ENCODE measurements at regions not wholly inside any gene's neighbourhood (a gene's known extent, or its start where the extent isn't known, plus 50 kb on each side); places are given as distances from the start of the nearest gene placed in this dataset.

GRCh38 chr20:52469128-52469527 is 277.5 kb upstream of the ZFP64 start:
- DNase-seq, result no peak

- DNase-seq, result no peak
Observed at GRCh38 chr20:52465991-52466390, 274.4 kb upstream of the ZFP64 start.

GRCh38 chr20:52461582-52461981 is 270.0 kb upstream of the ZFP64 start:
- DNase-seq, result no peak

DNA sequence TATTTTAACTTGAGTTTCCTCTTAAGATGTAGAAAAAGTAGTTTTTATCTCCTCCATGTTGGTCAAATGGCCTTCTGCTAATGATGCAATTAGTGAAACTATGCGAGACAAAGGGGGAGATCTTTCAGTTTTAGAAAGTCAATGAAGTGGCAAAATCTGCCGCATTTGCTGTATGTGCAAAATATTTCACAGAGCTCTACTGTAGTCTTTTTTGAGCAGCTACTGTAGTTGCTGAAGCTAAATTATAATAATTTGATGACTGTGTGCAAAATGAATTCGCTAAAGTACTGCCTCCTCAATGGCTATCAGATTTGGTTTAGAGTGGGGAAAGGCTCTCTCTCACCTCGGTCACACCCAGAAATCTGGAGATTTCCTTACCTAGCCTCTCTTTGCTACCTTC is 267.6 kb upstream of the ZFP64 start:
- no peak for DNase-seq

DNA sequence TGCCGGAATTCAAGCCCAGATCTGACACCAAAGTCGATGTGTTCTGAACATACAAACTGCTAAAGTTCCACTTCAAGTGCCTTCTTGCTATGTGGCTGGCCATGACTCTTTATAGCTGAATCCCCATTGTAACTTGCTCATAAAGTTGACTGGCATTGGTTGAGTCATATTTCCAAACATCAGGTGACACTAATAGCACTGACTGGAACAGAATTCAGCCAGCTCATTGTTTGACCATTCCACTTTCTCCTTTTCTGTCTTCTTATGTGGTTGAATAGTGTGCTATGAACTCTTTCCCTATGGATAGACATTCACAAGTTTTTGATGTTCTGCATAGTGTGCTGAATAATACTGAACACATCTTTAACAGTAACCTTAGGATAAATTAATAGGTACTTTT is 266.2 kb upstream of the ZFP64 start:
- no peak for DNase-seq

- DNase-seq, result no peak
Observed at GRCh38 chr20:52454660-52455059, 263.1 kb upstream of the ZFP64 start.

DNA sequence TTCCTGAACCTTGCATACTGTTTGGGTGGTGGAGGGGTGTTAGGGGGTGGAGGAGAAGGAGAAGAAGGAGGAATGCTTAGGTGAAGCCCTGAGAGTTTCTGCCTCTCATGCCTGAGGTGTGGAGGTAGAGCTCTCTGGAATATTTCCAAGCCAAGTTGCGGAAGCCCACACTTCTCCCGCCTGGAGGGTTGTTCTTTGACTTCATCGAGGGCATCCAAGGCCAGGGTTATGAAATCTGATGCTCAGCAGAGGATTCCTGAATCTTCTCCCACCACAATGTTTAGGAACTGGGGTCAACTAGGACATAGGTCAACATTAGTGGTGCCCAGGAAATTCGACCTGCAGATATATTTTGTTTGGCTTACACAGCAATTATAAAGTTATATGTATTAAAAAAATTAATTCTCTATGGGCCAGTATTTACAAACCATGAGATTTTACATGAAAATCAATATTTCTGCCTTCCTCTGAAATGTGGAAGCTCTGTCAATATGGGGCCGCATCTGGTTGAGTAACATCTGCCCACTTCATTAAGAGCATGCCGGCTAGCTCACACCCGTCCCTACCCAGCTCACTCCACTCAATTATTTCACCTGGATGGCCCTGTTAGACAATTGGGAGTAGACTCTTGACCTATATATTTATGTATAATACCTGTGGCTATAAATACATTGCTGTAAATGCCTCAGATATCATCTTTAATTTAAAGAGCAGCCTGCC is 257.1 kb upstream of the ZFP64 start:
- no peak for DNase-seq

GRCh38 chr20:52447225-52447551 is 255.6 kb upstream of the ZFP64 start:
- no peak for DNase-seq

DNA sequence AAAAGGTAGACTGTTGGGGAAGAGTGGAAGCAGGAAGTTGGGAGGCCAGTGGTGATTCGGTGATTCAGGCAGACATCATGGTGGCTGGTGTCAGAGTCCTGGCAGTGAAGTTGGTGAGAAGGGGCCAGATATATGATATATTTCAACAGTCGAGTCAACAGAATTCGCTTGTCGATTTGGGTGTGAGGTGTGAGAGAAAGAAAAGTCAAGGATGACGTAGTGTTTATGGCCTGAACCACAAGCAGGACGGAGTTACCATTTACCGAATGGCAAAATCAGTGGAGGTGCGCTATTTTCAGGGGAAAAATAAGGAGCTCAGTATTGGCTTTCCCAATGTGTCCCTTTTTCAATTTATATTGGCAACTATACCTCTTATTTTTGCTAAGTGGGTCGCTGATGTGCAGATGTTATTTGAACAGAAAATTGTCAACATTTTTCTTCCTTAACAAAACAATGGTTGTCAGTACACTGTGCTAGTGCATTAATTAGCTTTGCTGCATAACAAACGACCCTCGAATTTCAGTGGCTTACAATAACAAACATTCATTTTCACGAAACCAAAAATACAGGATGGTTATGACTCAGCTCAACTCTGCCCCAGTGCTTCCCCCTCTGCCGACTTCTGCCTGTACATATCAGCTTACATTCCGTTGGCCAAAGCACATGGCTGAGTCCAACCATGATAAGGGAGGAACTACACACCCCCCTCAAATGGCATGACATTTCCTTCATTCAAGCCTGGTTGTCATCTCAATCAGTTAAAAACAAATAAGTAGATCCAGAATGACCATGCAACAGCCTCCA is 255.0 kb upstream of the ZFP64 start:
- DNase-seq, result no peak

GRCh38 chr20:52444455-52444854 is 252.9 kb upstream of the ZFP64 start:
- DNase-seq, result no peak

DNA sequence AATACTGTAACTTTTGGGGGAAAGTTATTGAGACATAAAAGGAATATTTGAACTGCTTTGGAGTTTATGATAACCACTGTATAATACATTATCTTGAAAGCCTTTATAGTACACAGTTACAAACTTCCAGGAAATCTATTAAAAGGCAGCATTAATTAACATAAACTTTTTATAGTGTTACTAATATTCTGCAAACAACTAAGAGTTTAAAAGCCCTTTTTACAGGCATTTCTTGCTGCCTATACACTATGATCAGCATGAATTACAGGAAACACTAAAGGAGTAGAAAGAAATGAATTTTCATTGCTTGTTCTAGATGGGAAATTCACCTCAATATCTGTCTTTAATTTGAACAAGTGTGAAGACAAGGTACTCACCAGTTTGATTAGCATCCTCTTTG is 252.3 kb upstream of the ZFP64 start:
- DNase-seq, result no peak

DNA sequence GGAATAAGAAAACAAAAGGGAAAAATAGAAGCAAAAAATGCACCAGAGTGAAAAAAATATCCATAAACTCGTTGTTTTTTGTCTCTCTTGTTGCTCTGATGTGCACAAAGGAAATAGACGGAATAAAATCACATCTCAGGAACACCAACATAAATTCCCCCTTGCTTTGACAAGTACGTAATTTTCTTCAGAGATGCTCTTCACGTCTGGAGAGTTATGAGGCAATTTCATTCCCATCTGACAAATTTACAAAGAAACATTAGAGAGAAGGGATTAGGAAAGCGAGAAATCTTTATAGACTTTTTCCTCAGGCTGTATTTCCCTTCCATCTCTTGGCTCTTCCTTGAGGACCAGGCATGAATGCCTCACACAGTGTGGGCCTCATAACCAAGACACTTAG is 250.1 kb upstream of the ZFP64 start:
- no peak for DNase-seq

GRCh38 chr20:52439375-52439774 is 247.8 kb upstream of the ZFP64 start:
- no peak for DNase-seq

DNA sequence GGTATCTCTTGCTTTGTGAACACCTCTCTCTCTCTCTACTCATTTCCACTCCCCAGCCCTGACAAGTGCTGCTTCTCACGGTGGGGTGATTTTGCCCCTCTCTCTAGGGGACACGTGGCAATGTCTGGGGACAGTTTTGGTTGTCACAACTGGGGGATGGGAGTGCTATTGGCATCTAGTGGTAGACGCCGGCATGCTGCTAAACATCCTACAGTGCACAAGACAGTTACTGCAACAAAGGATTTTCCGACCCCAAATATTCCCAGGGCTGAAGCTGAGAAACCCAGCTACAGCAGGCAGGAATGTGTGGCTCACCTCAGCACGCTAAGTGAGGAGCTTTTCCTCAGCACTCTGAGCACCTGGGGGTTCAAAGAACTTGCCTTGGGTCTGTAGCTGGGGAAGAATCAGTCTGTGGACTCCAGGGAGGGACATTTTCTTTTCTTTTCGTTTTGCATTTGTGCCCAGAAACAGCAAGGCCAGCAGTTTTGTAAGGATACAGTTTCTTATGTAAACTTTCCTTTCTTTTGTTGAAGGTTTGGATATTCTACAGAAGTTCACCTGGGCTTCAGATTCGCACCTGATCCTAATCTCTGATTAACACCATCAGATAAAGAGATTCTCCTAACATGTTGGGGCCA is 246.9 kb upstream of the ZFP64 start:
- DNase-seq, result no peak

DNA sequence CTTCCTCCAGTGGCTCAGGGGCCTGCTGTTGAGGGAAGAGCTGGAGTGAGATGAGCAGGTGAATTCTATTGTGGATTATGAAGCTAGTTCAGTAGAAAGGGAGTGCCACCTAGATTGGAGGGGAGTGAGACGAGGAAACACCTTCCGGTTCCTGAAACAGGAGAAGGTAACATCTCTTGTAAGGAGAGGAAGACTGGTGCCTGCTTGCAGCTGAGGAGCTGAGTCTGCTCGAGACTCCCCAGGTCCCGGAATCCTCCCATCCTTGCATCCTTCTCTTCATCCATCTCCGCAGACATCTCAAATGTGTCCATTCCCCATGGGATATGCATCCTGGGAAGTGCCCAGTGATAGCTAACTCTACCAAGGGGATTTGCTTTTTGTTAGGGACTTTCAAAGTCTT is 242.9 kb upstream of the ZFP64 start:
- DNase-seq, result no peak

- DNase-seq, result no peak
Observed at GRCh38 chr20:52434041-52434425, 242.5 kb upstream of the ZFP64 start.

DNA sequence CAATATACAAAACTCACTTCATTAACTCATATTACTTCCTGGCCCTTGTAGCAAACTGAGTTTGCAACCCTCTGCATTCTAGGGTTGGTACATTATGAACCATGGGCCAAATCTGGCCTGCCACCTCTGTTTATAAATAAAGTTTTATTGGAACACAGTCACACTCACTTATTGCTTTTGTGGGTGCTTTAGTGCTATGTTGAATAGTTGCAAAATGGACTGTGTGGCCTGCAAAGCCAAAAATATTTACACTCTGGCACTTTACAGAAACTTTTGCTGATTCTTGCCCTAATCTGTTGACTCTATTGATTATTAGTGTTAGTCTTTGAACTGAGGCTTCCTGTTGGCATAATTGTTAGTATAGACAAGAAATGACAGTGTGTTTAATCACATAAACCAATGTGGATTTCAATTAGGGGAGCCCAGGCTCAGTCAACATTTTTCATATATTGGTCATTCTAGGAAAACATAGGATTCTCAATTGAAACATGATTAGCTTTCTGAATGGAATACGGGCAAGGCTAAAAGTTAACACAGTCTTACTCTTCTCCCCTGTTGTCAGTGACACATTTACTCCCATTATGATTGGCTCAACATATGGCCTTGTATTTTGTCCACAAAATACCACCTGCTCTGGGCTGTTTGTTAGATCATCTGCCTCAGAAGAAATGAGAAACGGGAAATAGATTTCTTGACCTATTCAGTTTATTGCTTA is 241.9 kb upstream of the ZFP64 start:
- DNase-seq, result no peak

- no peak for DNase-seq
Observed at GRCh38 chr20:52432740-52433139, 241.2 kb upstream of the ZFP64 start.

- DNase-seq, result no peak
Observed at GRCh38 chr20:52429029-52429428, 237.4 kb upstream of the ZFP64 start.

DNA sequence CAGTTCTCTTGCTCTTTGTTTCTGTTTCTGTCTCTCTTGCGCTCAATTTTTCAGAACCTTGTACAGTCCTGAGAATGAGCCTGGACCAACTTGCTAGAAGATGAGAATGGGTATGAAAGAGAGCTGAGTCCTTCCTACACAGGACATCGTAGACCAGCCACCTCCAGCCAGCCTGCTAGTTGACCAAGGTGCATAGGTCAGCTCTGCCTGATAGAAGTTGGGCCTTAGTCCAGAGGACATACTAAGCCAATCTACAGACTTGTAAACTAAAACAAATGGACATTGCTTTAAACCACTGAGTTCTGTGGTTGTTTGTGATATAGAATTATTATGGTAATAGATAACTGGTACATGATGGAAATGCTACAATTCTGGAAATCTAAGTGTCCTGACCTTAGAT is 236.4 kb upstream of the ZFP64 start:
- no peak for DNase-seq

DNA sequence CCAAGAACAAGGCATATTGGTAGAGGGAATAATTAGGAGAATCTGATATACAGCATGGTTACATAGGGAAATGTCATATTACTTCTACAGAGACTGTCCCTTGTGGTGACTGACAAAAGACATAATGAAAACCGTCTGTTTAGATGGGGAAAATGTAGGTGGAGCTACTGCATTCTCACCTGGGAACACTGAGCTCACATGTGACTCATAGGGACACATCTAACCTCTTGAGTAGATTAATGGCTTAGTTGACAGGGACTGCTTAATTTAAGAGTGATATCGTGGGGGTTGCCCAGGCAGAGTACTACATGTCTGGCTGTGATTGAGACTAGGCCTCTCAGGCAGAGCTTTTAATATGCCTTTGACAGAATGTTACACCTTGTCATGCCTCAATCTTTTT is 235.3 kb upstream of the ZFP64 start:
- no peak for DNase-seq

- DNase-seq, result no peak
Observed at GRCh38 chr20:52425701-52426100, 234.1 kb upstream of the ZFP64 start.

DNA sequence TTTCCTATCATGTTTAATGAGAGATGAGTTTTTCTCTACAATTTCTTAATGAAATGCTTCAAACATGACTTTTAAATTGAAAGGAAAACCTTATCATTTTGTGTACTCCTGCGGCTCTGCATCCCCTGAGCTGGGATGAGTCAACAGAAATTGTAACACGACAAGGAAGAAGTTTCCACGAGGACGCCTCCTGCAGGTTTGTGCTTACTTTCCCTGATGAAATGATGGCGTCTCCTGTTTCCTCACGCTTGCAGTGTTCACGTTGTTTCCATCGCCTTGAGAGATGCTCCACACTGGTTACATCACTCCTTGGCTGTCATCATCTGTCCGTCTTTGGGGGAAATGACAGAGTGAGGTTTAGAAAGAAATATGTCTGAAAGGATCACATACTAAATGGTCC is 233.7 kb upstream of the ZFP64 start:
- DNase-seq, result no peak
